TTC549 (cell line): ENCODE measurements at regions not wholly inside any gene's neighbourhood (a gene's known extent, or its start where the extent isn't known, plus 50 kb on each side); places are given as distances from the start of the nearest gene placed in this dataset.
"Not testable (repeated sequence)": the region's sequence is repeated elsewhere in the genome, so short reads cannot be mapped to it uniquely, and the experiment has no call there.

Experiments used
- FAIRE-seq: peaks from 2 replicates; lab custom pipeline; 2012; peaks lifted over from hg19 to GRCh38; lab: Jason Lieb, UNC

GRCh38 chr1:189904509-189904908, 573.2 kb downstream of the BRINP3 start:
- FAIRE-seq, result no peak

- no peak for FAIRE-seq
Measured at GRCh38 chr1:189908113-189908512, 569.6 kb downstream of the BRINP3 start.

DNA sequence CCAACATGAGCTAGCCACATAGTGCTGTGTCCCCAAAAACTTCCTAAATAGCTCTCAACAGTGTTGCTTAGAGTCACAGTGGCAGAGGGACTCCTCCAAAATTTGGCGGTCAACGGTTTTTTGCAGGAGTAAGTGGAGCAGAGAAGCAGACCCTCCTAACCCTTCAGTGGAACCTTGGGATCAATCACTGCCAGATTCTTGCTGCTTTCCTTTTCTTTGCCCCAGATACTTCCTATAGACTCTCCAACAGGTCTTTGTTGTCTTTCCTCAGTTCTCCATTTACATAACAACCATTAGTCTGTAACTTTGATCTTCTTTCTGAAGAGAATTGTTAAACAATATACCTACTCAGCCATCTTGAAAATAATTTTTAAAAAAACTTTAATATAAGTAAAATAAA, 556.1 kb downstream of the BRINP3 start:
- no peak for FAIRE-seq

- no peak for FAIRE-seq
Measured at GRCh38 chr1:189927641-189928040, 550.0 kb downstream of the BRINP3 start.

DNA sequence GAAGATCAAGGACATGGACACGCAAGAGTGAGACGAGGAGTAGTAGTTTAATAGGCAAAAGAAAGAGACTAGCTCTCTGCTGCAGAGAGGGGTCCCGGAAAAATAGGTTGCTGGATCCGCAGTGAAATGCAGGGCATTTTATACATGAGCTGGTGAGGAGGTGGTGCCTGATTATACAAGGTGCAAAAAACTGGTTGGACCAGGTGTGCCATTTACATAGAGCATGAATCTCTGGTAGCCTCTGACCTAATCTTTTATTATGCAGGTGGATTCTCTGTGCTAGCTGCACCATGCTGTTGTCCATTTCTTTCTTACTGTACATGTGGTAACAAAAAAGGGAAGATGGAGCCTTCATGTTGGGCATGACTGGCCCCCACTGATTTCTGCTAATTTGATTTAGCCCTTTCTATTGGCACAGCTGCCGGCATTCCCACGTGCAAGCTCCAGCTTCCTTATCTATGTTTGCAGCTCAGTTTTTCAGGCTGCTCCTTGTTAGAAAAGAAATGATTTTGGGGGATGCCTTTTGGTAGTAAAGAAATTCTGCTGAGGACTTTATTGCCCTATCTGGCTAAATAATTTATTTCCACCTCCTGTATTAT, 548.1 kb downstream of the BRINP3 start:
- no peak for FAIRE-seq

- no peak for FAIRE-seq
Measured at GRCh38 chr1:189936861-189937260, 540.8 kb downstream of the BRINP3 start.

GRCh38 chr1:189939967-189940366, 537.7 kb downstream of the BRINP3 start:
- no peak for FAIRE-seq

DNA sequence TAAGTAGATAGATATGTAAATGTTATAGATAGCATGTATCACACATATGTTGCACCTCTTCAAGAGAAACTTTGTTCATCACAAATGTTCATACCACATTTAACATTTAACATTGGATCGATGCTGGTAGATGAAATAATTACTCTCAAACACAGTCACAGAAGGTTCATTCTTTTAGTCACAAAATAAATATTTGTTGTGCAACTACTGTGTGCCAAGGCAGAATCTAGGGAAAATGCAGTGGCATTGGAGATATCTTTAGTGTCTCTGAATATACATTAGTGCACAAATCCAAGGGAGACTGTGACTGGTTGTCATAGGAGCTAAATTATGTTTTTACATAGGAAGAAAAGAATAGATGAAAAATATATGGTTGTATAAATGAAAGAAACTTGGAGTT, 535.7 kb downstream of the BRINP3 start:
- FAIRE-seq, result no peak

DNA sequence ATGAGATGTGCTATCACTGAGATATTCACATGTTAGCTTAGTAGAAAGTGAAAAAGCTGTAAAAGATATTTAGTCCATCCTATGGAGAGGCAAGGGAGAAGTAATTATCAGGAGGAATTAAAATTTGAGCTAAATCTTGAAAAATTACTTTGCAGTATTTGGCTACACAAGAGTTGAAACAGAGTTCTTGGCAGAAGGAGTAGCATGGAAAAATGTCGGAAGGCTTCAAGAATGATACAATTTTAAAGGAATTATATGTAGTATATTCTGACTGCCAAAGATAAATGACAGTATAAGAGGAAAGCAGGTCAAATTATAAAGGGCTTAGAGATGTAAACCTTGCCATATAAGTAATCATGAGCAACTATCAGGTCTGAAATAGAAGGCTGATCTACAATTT, 518.9 kb downstream of the BRINP3 start:
- no peak for FAIRE-seq

GRCh38 chr1:189960769-189961168, 516.9 kb downstream of the BRINP3 start:
- no peak for FAIRE-seq

DNA sequence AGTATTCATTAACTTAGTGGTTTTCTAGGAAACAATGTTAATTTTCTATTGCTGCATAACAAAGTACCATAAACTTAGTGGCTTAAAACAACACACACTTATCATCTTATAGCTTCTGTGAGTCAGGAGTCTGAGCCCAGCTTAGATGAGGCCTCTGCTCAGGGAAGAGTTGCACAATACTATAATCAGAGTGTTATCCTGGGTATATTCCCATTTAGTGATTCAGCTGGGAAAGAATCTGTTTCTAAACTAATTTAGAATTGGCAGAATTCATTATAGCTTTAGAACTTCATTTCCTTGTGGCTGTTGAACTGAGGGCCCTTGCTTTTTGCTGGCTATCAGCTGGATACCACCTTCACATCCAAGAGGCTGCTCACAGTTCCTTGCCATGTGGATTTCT, 515.5 kb downstream of the BRINP3 start:
- FAIRE-seq, result no peak

DNA sequence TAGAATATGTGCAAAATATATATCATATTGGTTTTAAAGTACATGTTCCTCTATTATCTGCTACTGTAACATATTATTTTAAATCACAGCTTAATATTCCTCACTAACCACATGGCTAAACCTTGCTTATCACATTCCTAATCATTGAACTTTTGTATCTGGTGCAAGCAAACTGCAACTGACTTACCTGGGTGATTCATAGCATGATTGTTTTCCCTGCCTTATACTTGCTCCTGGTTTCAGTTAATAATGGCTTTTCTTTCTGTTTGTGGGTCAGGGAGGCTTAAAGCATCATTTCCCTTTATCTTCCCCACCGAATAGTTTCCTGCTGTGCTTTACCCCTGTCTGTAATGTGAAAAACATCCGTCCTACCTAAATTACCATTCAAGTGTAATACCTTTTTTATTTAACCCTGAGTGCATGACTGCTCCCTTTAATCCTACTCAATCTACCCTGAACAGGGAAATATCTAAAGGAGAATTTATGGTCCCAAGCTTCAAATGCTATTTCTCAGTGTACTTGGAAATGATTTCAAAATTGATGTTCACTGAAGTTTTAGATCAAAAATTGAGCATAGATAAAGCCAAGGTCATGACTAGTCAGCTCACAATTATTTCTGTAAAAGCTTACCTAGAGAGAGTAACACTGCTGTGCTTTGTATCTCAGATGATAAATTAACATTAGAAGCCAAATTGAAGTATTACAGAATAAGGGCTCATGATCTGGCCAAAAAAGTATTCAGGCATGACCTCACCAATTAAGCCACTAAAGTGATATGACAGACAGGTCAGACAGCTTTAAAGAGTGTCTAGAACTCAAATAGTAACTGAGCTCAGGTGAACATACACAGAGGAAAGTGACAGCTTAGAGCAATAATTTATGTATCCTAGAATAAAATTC, 507.1 kb downstream of the BRINP3 start:
- no peak for FAIRE-seq

GRCh38 chr1:189971656-189972055, 506.0 kb downstream of the BRINP3 start:
- FAIRE-seq, result no peak

- FAIRE-seq, result no peak
Measured at GRCh38 chr1:189977184-189977583, 500.5 kb downstream of the BRINP3 start.

DNA sequence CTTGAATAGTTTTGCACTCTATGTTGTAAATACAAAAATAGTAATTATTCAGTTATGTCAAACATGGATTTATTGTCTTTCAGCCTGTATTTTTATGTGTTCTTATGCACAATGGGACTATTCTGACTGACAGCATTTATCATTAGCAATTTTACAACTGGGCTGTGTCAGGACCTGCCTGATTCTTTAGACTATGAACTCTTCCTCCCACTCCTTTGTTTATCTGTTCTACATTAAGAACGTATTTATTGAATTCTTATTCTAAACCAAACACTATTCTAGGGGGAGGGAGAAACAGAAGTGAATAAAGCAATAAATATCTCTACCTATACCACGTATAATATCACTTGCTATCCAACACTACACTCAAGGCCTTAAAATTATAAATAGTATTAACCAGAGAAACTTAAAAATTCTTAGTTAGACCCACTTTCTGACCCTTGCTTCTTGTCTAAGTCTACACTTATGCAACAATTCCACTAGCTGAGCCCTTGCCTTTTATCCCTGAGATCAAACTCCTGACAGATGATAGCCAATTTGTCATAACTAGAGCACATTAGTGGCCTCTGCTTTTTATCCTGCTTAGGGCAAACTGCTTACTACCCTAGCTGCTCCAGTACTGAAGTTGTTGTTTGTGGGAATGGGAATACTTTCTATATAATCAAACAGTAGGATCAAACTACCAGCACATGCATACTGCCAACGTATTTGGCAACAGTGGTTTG, 494.3 kb downstream of the BRINP3 start:
- FAIRE-seq, result no peak

DNA sequence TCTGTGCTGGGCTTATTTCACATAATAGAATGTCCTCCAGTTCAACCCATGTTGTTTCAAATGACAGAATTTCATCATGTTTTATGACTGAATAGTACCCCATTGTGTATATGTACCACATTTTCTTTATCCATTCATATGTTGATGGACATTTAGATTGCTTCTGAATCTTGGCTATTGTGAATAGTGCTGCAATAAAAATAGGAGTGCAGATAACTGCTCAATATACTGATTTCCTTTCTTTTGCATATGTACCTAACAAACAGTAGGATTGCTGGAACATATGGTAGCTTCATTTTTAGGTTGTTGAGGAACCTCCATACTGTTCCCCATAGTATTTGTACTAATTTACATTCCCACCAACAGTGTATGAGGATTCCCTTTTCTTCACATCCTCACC, 491.1 kb downstream of the BRINP3 start:
- FAIRE-seq, result no peak

DNA sequence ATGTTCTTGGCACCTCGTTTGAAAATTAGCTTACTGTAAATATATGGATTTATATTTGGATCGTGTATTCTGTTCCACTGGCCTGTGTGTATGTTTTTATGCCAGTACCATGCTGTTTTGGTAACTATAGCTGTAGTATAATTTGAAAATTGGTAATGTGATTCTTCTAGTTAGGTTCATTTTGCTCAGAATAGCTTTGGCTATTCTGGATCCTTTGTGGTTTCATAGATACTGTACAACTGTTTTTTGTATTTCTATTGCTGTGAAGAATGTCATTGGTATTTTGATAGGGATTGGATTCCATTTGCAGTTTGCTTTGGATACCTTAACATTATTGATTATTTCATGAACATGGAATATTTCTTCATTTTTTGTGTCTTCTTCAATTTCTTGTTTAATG, 490.2 kb downstream of the BRINP3 start:
- FAIRE-seq, result no peak

DNA sequence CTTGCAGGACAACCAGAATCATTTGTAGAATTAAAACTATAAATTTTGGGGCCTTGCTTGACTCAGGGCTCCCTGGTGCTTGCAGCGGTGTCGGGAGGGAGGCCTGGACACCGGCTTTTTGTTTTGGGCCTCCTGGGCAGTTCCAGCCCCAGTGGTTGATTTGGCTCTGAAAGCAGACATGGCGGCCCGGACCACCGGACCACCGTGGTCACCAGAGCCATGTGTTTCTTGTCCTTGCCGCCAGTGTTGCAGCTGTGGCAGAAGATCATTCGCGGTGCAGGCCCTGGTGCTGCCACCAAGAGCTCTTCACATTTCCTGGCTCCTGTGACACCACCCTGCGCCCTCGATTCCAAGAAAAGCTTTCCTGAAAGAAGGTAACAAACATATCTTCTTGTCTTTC, 484.8 kb downstream of the BRINP3 start:
- FAIRE-seq, result no peak

GRCh38 chr1:190000365-190000872, 477.2 kb downstream of the BRINP3 start:
- no peak for FAIRE-seq

- no peak for FAIRE-seq
Measured at GRCh38 chr1:190001187-190001586, 476.5 kb downstream of the BRINP3 start.

GRCh38 chr1:190003376-190003775, 474.3 kb downstream of the BRINP3 start:
- FAIRE-seq, result no peak

GRCh38 chr1:190011585-190011984, 466.1 kb downstream of the BRINP3 start:
- no peak for FAIRE-seq

DNA sequence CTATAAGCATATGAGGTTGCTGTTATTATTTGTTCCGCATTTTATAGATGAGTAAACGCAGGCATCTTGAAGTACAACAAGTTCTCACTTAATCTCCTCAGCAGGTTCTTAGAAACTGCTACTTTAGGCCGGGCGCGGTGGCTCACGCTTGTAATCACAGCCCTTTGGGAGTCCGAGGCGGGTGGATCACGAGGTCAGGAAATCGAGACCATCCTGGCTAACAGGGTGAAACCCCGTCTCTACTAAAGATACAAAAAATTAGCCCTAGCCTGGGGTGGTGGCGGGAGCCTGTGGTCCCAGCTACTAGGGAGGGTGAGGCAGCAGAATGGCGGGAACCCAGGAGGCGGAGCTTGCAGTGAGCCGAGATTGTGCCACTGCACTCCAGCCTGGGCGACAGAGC, 458.5 kb downstream of the BRINP3 start:
- FAIRE-seq, result not testable (repeated sequence)
